ENCODE measurements at regions not wholly inside any gene's neighbourhood (a gene's known extent, or its start where the extent isn't known, plus 50 kb on each side); places are given as distances from the start of the nearest gene placed in this dataset.
"Not testable (repeated sequence)": the region's sequence is repeated elsewhere in the genome, so short reads cannot be mapped to it uniquely, and the experiment has no call there.

DNA sequence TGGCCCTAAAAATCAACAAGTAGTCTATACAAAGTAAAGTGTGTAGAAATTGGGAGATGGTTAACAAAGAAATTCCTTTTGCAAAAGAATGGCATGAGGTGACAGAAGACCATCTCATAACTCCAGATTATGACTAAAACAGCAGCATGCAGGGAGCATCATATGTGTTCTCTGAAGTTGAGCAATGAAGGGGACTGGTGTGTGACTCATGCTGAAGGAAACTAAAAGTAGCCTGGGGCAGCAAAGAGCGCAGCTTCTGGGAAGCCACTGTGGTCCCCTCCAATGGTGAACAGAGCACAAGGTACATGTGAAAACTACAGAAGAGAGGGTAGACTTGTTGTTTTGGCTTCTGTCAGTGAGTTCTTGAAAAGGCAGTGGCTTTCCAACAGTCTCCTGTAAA is 133.4 kb downstream of the MACC1 start:
- peaks cover 14% of the 10 kb centered on the region for H3K4me1 ChIP-seq (ENCODE audit: insufficient read depth, low read length)
- H3K27me3 ChIP-seq (ENCODE audit: insufficient read depth, low read length), result no peaks in the 10 kb centered on the region
- no peak overlapping the region for H3K27ac ChIP-seq (ENCODE audit: low read length)
- no peaks in the 10 kb centered on the region for H3K36me3 ChIP-seq (ENCODE audit: insufficient read depth, low read depth, low read length)
- H3K9me3 ChIP-seq (ENCODE audit: insufficient read depth, low read depth, low read length), result no peaks in the 10 kb centered on the region
- no peak overlapping the region for H3K4me3 ChIP-seq (ENCODE audit: low read length)
- H3K9ac ChIP-seq (ENCODE audit: low read depth, low read length), result no peak overlapping the region

DNA sequence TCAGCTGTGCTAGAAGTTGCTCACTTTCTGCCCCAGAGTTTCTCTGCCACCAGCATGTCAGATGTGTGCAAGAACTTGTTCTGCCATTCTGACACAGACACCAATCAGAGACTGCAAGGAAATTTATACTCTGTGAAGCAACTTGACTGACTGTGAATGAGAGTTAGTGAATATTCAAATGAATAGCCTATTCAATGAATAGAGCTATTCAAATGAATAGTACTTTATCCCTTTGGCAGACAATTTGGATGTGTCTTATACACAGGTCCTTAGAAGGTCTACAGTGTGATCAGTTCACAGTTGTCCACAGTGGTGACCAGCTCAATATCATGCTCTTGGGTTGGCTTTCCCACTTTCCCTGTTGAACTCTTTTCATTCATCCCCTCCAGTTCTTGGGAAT is 138.1 kb downstream of the MACC1 start:
- no peak overlapping the region for H3K9ac ChIP-seq (ENCODE audit: low read depth, low read length)
- peaks cover 21% of the 10 kb centered on the region for H3K4me1 ChIP-seq (ENCODE audit: insufficient read depth, low read length)
- H3K36me3 ChIP-seq (ENCODE audit: insufficient read depth, low read depth, low read length), result no peaks in the 10 kb centered on the region
- no peak overlapping the region for H3K27ac ChIP-seq (ENCODE audit: low read length)
- no peak overlapping the region for H3K4me3 ChIP-seq (ENCODE audit: low read length)
- H3K9me3 ChIP-seq (ENCODE audit: insufficient read depth, low read depth, low read length), result no peaks in the 10 kb centered on the region
- H3K27me3 ChIP-seq (ENCODE audit: insufficient read depth, low read length), result no peaks in the 10 kb centered on the region

DNA sequence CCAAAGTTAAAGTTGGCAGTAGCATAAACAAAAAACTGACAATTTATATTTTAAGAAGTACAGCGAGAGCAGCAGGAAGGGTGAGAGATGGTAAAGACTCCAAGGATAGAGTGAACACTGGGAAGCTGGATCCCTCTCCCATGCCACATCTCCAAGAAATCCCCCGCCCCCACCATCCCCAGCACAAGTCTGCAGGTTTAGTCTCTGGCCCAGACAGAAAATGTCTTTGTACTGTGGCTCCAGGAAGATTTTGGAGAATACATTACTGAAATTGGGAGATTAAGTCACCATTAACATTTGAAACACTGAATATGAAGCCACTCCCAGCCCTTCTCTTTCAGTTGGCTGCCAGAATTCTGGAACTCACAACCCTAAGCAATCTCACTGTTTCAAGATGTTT is 140.3 kb downstream of the MACC1 start:
- H3K4me3 ChIP-seq (ENCODE audit: low read length), result no peak overlapping the region
- H3K27ac ChIP-seq (ENCODE audit: low read length), result no peak overlapping the region

DNA sequence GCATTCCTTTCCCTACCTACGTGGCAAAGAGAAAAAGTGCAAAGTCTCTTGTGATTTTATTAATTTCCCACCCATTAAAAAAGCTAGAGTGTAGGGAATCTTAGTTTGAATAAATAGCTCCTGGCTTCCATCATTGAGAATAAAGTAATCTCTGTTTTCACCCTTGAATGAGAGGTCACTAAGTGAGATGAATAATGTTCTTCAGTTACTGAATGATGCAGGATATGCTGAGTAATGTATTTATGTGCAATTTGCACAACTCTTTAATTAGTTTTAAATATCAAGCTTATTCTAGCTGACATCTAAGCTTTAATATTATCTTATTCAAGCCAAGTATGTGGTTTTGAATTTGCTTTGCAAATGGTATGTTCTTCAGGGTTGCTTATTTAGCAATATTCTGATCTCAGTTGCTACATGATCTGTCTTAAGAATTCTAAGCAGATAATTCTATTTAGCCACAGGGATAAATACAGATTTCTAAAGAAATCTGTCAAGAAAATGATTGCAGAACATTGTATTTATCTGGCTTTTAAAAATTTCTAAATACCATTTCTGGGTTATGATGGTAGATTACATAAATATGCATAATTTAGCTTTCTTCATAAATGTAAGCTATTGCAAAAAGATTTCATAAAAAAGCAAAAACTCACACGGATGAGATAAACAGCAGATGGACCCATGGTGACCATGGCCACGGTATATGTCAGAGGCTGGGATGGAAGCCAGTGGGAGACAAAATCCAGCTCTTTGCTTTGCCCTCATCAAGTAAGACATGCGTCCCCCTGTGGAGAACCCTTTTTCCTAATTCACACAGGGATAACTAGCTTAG is 141.0 kb downstream of the MACC1 start:
- H3K9me3 ChIP-seq (ENCODE audit: insufficient read depth, low read depth, low read length), result no peaks in the 10 kb centered on the region
- H3K36me3 ChIP-seq (ENCODE audit: insufficient read depth, low read depth, low read length), result no peaks in the 10 kb centered on the region
- H3K9ac ChIP-seq (ENCODE audit: low read depth, low read length), result no peak overlapping the region
- H3K4me1 ChIP-seq (ENCODE audit: insufficient read depth, low read length), result peaks cover 14% of the 10 kb centered on the region
- no peak overlapping the region for H3K27ac ChIP-seq (ENCODE audit: low read length)
- no peak overlapping the region for H3K4me3 ChIP-seq (ENCODE audit: low read length)
- no peaks in the 10 kb centered on the region for H3K27me3 ChIP-seq (ENCODE audit: insufficient read depth, low read length)

More for the DNA sequence above, 140.3 kb downstream of the MACC1 start:
- Histone ChIP-seq H3K36me3 (ENCODE audit: insufficient read depth, low read depth, low read length) (no peaks in the 10 kb centered on the region), H3K9me3 (ENCODE audit: insufficient read depth, low read depth, low read length) (no peaks in the 10 kb centered on the region), H3K9ac (ENCODE audit: low read depth, low read length) (no peak overlapping the region), H3K4me1 (ENCODE audit: insufficient read depth, low read length) (peaks cover 20% of the 10 kb centered on the region), H3K27me3 (ENCODE audit: insufficient read depth, low read length) (no peaks in the 10 kb centered on the region)

GRCh38 chr7:20075440-20075839 is 141.7 kb downstream of the MACC1 start:
- Histone ChIP-seq H3K4me3 (ENCODE audit: low read length) (no peak overlapping the region), H3K27me3 (ENCODE audit: insufficient read depth, low read length) (no peaks in the 10 kb centered on the region), H3K27ac (ENCODE audit: low read length) (no peak overlapping the region), H3K9ac (ENCODE audit: low read depth, low read length) (no peak overlapping the region), H3K36me3 (ENCODE audit: insufficient read depth, low read depth, low read length) (no peaks in the 10 kb centered on the region), H3K4me1 (ENCODE audit: insufficient read depth, low read length) (peaks cover 14% of the 10 kb centered on the region; the same call in 1 of the 2 replicates), H3K9me3 (ENCODE audit: insufficient read depth, low read depth, low read length) (no peaks in the 10 kb centered on the region)

DNA sequence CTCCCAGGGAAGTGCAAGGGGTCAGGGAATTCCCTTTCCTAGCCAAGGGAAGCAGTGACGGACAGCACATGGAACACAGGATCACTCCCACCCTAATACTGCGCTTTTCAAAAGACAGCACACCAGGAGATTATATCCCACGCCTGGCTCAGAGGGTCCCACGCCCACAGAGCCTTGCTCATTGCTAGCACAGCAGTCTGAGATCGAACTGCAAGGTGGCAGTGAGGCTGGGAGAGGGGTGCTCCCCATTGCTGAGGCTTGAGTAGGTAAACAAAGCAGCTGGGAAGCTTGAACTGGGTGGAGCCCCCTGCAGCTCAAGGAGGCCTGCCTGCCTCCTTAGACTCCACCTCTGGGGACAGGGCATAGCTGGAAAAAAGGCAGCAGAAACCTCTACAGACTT is 149.2 kb downstream of the MACC1 start:
- H3K4me3 ChIP-seq (ENCODE audit: low read length); H3K9ac ChIP-seq (ENCODE audit: low read depth, low read length): not testable (repeated sequence)
- H3K9me3 ChIP-seq (ENCODE audit: insufficient read depth, low read depth, low read length), result peaks cover 25% of the 10 kb centered on the region

GRCh38 chr7:20064974-20065862 is 152.0 kb downstream of the MACC1 start:
- peaks cover 31% of the 10 kb centered on the region for H3K9me3 ChIP-seq (ENCODE audit: insufficient read depth, low read depth, low read length)
- peaks cover 4% of the 10 kb centered on the region; the same call in 1 of the 2 replicates for H3K36me3 ChIP-seq (ENCODE audit: insufficient read depth, low read depth, low read length)
- peaks cover 13% of the 10 kb centered on the region for H3K4me1 ChIP-seq (ENCODE audit: insufficient read depth, low read length)
- no peak overlapping the region for H3K27ac ChIP-seq (ENCODE audit: low read length)
- H3K4me3 ChIP-seq (ENCODE audit: low read length), result no peak overlapping the region
- H3K27me3 ChIP-seq (ENCODE audit: insufficient read depth, low read length), result no peaks in the 10 kb centered on the region
- no peak overlapping the region for H3K9ac ChIP-seq (ENCODE audit: low read depth, low read length)

More for the DNA sequence above, 149.2 kb downstream of the MACC1 start:
- peaks cover 13% of the 10 kb centered on the region for H3K4me1 ChIP-seq (ENCODE audit: insufficient read depth, low read length)
- H3K27me3 ChIP-seq (ENCODE audit: insufficient read depth, low read length); H3K27ac ChIP-seq (ENCODE audit: low read length); H3K36me3 ChIP-seq (ENCODE audit: insufficient read depth, low read depth, low read length): not testable (repeated sequence)

DNA sequence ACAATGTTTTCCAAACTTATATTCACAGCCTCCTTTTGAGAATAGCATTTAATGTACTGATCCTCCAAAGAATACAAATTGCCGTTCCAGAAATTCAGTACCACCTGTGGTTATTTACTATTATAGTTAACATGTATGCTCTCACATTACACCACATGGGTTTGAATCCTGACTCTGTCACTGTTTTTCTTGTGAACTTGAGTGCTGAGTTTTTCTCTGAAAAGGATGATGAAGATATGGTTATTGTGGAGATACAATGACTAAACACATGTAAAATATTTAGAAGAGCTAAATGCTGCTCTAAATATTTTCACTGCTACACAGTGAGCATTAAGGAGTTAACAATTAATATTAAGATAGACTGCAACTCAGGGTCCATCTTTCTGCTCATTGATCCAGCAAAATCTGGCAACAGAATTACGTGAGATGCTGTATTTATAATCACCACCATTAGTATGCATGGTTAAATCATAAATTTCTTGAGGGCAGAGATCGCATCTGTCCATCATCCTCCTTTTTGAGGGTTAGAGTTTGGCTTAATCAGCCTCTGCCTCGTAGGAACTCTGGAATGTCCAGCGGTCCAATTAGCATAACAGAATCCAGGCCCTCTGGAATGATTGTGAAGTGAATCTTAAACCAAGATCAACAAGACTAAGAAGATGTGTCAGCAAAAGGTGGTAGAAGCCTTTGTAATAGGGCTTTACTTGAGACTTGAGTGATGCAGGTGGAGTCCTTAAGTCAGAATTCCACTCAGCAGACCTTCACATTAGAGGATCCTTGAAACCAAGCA is 152.8 kb downstream of the MACC1 start:
- H3K27ac ChIP-seq (ENCODE audit: low read length), result no peak overlapping the region
- no peaks in the 10 kb centered on the region for H3K27me3 ChIP-seq (ENCODE audit: insufficient read depth, low read length)
- H3K36me3 ChIP-seq (ENCODE audit: insufficient read depth, low read depth, low read length), result peaks cover 4% of the 10 kb centered on the region; the same call in 1 of the 2 replicates
- peaks cover 31% of the 10 kb centered on the region for H3K9me3 ChIP-seq (ENCODE audit: insufficient read depth, low read depth, low read length)
- H3K9ac ChIP-seq (ENCODE audit: low read depth, low read length), result no peak overlapping the region
- peaks cover 13% of the 10 kb centered on the region for H3K4me1 ChIP-seq (ENCODE audit: insufficient read depth, low read length)
- no peak overlapping the region for H3K4me3 ChIP-seq (ENCODE audit: low read length)

DNA sequence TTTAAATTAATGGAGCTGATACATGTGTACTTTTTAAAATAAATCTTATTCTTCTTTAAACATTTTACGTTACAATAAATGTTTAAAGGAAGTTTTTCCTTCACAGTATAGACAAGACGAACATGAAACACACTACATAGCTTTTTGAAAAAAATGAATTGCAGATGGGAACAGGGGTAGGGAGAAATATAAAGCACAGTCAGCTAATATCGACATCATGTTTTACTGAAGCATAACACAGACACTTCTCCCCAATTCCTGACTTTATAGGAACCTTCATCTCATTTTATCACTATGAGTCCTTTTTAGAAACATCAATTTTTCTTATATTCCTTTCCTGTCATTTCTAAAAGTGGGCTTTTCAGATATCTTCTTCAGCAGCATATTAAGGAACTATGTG is 153.5 kb downstream of the MACC1 start:
- Histone ChIP-seq H3K9me3 (ENCODE audit: insufficient read depth, low read depth, low read length) (peaks cover 26% of the 10 kb centered on the region), H3K36me3 (ENCODE audit: insufficient read depth, low read depth, low read length) (peaks cover 4% of the 10 kb centered on the region; the same call in 1 of the 2 replicates), H3K27me3 (ENCODE audit: insufficient read depth, low read length) (no peaks in the 10 kb centered on the region), H3K4me3 (ENCODE audit: low read length) (no peak overlapping the region), H3K27ac (ENCODE audit: low read length) (no peak overlapping the region), H3K4me1 (ENCODE audit: insufficient read depth, low read length) (peaks cover 13% of the 10 kb centered on the region), H3K9ac (ENCODE audit: low read depth, low read length) (no peak overlapping the region)

DNA sequence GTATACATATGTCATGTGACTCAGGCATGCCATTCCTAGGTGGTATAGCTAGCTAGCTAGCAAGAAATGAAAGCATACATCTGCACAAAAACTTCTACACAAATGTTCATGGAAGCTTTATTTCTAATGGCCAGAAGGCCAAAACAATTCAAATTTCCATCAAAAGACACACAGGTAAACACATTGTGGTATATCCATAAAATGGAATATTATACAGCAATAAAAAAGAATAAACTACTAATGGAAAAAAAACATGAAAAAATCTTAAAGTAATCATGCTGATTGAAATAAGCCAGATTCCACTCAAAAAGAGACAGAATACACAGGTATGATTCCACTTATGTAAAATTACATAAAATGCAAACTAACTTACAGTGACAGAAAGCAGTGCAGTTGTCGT is 154.3 kb downstream of the MACC1 start:
- H3K27me3 ChIP-seq (ENCODE audit: insufficient read depth, low read length), result no peaks in the 10 kb centered on the region
- H3K4me1 ChIP-seq (ENCODE audit: insufficient read depth, low read length), result peaks cover 13% of the 10 kb centered on the region
- H3K36me3 ChIP-seq (ENCODE audit: insufficient read depth, low read depth, low read length), result peaks cover 4% of the 10 kb centered on the region; the same call in 1 of the 2 replicates
- peaks cover 20% of the 10 kb centered on the region for H3K9me3 ChIP-seq (ENCODE audit: insufficient read depth, low read depth, low read length)
- no peak overlapping the region for H3K4me3 ChIP-seq (ENCODE audit: low read length)
- H3K27ac ChIP-seq (ENCODE audit: low read length), result no peak overlapping the region
- H3K9ac ChIP-seq (ENCODE audit: low read depth, low read length), result no peak overlapping the region
